ENCODE measurements at regions not wholly inside any gene's neighbourhood (a gene's known extent, or its start where the extent isn't known, plus 50 kb on each side); places are given as distances from the start of the nearest gene placed in this dataset.
"Not testable (repeated sequence)": the region's sequence is repeated elsewhere in the genome, so short reads cannot be mapped to it uniquely, and the experiment has no call there.

- Histone ChIP-seq H3K79me2 (ENCODE audit: low read length) (no peaks in the 10 kb centered on the region), H2AFZ (ENCODE audit: low read depth, low read length) (no peak overlapping the region), H4K20me1 (ENCODE audit: insufficient read depth, low read length) (no peaks in the 10 kb centered on the region), H3K4me3 (ENCODE audit: low read length) (no peak overlapping the region), H3K36me3 (replicated peaks; ENCODE audit: low read depth, low read length) (no peaks in the 10 kb centered on the region), H3K4me2 (ENCODE audit: low read length) (no peak overlapping the region), H3K27ac (ENCODE audit: low read length) (no peak overlapping the region), H3K27me3 (ENCODE audit: low read depth, low read length) (no peaks in the 10 kb centered on the region), H3K9me3 (ENCODE audit: insufficient read depth, low read length) (no peaks in the 10 kb centered on the region), H3K9ac (ENCODE audit: low read length) (no peak overlapping the region), H3K4me1 (ENCODE audit: low read length) (no peaks in the 10 kb centered on the region)
- TF ChIP-seq CTCF (IDR thresholded peaks at IDR 0.05; ENCODE audit: low read depth, low read length) (no peak), EZH2phosphoT487 (IDR thresholded peaks at IDR 0.05; ENCODE audit: low read depth) (no peak)
Measured at GRCh38 chr5:39616131-39616530, 191.4 kb upstream of the DAB2 start.

- H3K27ac ChIP-seq (ENCODE audit: low read length); H3K27me3 ChIP-seq (ENCODE audit: low read depth, low read length); H3K4me3 ChIP-seq (ENCODE audit: low read length); H3K9me3 ChIP-seq (ENCODE audit: insufficient read depth, low read length); H3K36me3 ChIP-seq (replicated peaks; ENCODE audit: low read depth, low read length); H3K4me2 ChIP-seq (ENCODE audit: low read length); H3K9ac ChIP-seq (ENCODE audit: low read length); H3K79me2 ChIP-seq (ENCODE audit: low read length); H4K20me1 ChIP-seq (ENCODE audit: insufficient read depth, low read length); H2AFZ ChIP-seq (ENCODE audit: low read depth, low read length); H3K4me1 ChIP-seq (ENCODE audit: low read length): not testable (repeated sequence)
Measured at GRCh38 chr5:39611076-39611475, 186.3 kb upstream of the DAB2 start.

- no peak overlapping the region for H3K4me2 ChIP-seq (ENCODE audit: low read length)
- no peak overlapping the region for H3K4me3 ChIP-seq (ENCODE audit: low read length)
- H3K27ac ChIP-seq (ENCODE audit: low read length), result no peak overlapping the region
- H4K20me1 ChIP-seq (ENCODE audit: insufficient read depth, low read length), result no peaks in the 10 kb centered on the region
- no peak overlapping the region for H2AFZ ChIP-seq (ENCODE audit: low read depth, low read length)
- H3K79me2 ChIP-seq (ENCODE audit: low read length), result no peaks in the 10 kb centered on the region
- H3K4me1 ChIP-seq (ENCODE audit: low read length), result 0 out of 2 replicates have a peak, but pooled peaks cover 2% of the 10 kb centered on the region
- no peak overlapping the region for H3K9ac ChIP-seq (ENCODE audit: low read length)
- H3K9me3 ChIP-seq (ENCODE audit: insufficient read depth, low read length), result no peaks in the 10 kb centered on the region
- TF ChIP-seq CTCF (IDR thresholded peaks at IDR 0.05; ENCODE audit: low read depth, low read length) (no peak), EZH2phosphoT487 (IDR thresholded peaks at IDR 0.05; ENCODE audit: low read depth) (no peak)
- H3K36me3 ChIP-seq (replicated peaks; ENCODE audit: low read depth, low read length), result no peaks in the 10 kb centered on the region
- no peaks in the 10 kb centered on the region for H3K27me3 ChIP-seq (ENCODE audit: low read depth, low read length)
Measured at GRCh38 chr5:39608024-39608423, 183.2 kb upstream of the DAB2 start.

GRCh38 chr5:39606591-39606990, 181.8 kb upstream of the DAB2 start:
- Histone ChIP-seq H2AFZ (ENCODE audit: low read depth, low read length) (no peak overlapping the region), H3K4me1 (ENCODE audit: low read length) (0 out of 2 replicates have a peak, but pooled peaks cover 2% of the 10 kb centered on the region), H3K9me3 (ENCODE audit: insufficient read depth, low read length) (no peaks in the 10 kb centered on the region), H3K4me2 (ENCODE audit: low read length) (no peak overlapping the region), H3K4me3 (ENCODE audit: low read length) (no peak overlapping the region), H3K36me3 (replicated peaks; ENCODE audit: low read depth, low read length) (no peaks in the 10 kb centered on the region), H3K79me2 (ENCODE audit: low read length) (no peaks in the 10 kb centered on the region), H4K20me1 (ENCODE audit: insufficient read depth, low read length) (no peaks in the 10 kb centered on the region), H3K27me3 (ENCODE audit: low read depth, low read length) (no peaks in the 10 kb centered on the region), H3K9ac (ENCODE audit: low read length) (no peak overlapping the region), H3K27ac (ENCODE audit: low read length) (no peak overlapping the region)
- no peak for TF ChIP-seq EZH2phosphoT487 (IDR thresholded peaks at IDR 0.05; ENCODE audit: low read depth)
- TF ChIP-seq CTCF (IDR thresholded peaks at IDR 0.05; ENCODE audit: low read depth, low read length), result no peak

Measured in OCI-LY3 (cell line).